Peyer's patch (tissue), 4 donors: ENCODE measurements at regions not wholly inside any gene's neighbourhood (a gene's known extent, or its start where the extent isn't known, plus 50 kb on each side); places are given as distances from the start of the nearest gene placed in this dataset.

ENCODE experiments used
- CTCF ChIP-seq, 6 experiments: fragments of 450-650 bp in 4 of 6; fragments of 200-600 bp in 2 of 6; sonication (generic) in 1 of 6; IDR thresholded peaks; one replicate each; pipeline ENCODE4 v1.5.1; 2017 to 2019; ENCODE audit warnings: antibody characterized with exemption in 6 of 6, mild to moderate bottlenecking in 3 of 6, moderate library complexity in 1 of 6
- POLR2A ChIP-seq, 2 donors: fragments of 450-650 bp; IDR thresholded peaks; one replicate each; pipeline ENCODE4 v1.5.1; 2017; ENCODE audit warnings: antibody characterized with exemption in 2 of 2, mild to moderate bottlenecking in 2 of 2, moderate library complexity in 2 of 2

DNA sequence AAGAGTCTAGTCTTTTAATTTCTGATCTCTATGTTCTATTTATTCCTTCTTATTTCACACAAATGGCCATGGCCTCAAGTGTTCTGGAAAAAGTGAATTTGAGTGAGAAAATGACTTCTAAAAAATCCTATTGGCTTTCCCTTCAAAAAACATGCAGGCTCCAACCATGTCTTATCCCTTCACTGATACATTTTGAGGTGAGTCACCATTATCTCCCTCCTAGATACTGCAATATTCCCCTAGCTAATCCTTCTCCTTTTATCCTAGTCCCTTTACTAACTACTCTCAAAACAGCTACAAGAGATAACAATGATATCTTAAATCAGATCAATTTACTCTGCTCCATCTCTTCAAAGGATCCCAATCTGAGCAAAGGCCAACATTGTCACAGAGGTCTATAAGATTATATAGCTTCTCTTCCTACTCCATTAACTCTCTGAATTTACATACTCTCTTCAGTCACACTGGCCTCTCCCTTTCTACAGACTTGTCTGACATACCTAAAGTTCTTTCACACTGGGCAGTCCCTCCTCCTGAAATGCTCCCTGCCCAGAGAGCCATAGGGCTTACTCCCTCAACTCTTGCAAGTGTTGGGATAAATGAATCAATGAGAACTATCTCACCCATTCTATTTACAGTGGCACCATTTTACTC, 129.2 kb downstream of the TENT5A start:
- no peak for TF ChIP-seq CTCF (IDR thresholded peaks at IDR 0.05)
- TF ChIP-seq POLR2A (IDR thresholded peaks at IDR 0.05): no peak
